GM12878 (cell line): ENCODE measurements at regions not wholly inside any gene's neighbourhood (a gene's known extent, or its start where the extent isn't known, plus 50 kb on each side); places are given as distances from the start of the nearest gene placed in this dataset.

ENCODE experiments used
- CBX5 ChIP-seq: sonication (generic); IDR thresholded peaks from 2 replicates; pipeline ENCODE4 v1.6.1; 2016; ENCODE audit warnings: low read depth, moderate library complexity, mild to moderate bottlenecking, inconsistent platforms
- KLF5 ChIP-seq: fragments of 450-650 bp; IDR thresholded peaks from 2 replicates; pipeline ENCODE4 v1.6.1; 2014; ENCODE audit warnings: mild to moderate bottlenecking; ENCODE audit not compliant: partially characterized antibody
- SREBF2 ChIP-seq: IDR thresholded peaks from 2 replicates; pipeline ENCODE4 v1.6.1; 2012; ENCODE audit warnings: mild to moderate bottlenecking, low read length
- YY1 ChIP-seq: IDR thresholded peaks from 2 replicates; pipeline ENCODE4 v1.6.1; 2011; ENCODE audit warnings: low read depth, mild to moderate bottlenecking, low read length
- ZNF207 ChIP-seq: fragments of 450-650 bp; IDR thresholded peaks from 2 replicates; pipeline ENCODE4 v1.6.1; 2014; ENCODE audit warnings: antibody characterized with exemption, mild to moderate bottlenecking, borderline replicate concordance
- TF ChIP-seq, protein P1 (sequence below): IDR thresholded peaks from 2 replicates; pipeline ENCODE4 v1.6.1; 2012; ENCODE audit warnings: low read length, inconsistent platforms
- TF ChIP-seq, protein P2 (sequence below): IDR thresholded peaks from 2 replicates; pipeline ENCODE4 v1.6.1; 2012; ENCODE audit warnings: improper control_type of control experiment, low read depth, low read length; ENCODE audit not compliant: insufficient replicate concordance
- TF ChIP-seq, protein P3 (sequence below): fragments of 450-650 bp; IDR thresholded peaks from 2 replicates; pipeline ENCODE4 v1.6.1; 2018; ENCODE audit warnings: mild to moderate bottlenecking, low read depth, moderate library complexity; ENCODE audit not compliant: partially characterized antibody

DNA sequence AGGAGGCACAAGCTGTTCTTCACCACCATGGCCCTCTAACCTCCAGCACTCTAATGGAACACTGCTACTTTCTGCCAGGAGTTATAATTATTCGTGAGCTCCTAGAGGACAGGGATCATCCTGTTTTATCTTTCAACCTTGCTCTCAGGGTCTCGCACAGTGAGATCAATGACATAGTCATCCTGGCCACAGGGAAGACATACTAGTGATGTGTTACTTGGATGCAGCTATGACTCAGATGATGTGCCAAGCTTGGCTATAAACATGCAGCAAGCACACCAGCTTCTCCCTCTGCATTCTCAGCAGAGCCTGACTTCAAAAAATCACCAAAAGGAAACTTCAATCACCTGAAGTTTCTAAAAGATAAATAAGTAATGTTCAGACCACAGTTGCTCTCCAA lies 203.8 kb upstream of the HES1 start (continued):
- TF ChIP-seq, protein P1, sequence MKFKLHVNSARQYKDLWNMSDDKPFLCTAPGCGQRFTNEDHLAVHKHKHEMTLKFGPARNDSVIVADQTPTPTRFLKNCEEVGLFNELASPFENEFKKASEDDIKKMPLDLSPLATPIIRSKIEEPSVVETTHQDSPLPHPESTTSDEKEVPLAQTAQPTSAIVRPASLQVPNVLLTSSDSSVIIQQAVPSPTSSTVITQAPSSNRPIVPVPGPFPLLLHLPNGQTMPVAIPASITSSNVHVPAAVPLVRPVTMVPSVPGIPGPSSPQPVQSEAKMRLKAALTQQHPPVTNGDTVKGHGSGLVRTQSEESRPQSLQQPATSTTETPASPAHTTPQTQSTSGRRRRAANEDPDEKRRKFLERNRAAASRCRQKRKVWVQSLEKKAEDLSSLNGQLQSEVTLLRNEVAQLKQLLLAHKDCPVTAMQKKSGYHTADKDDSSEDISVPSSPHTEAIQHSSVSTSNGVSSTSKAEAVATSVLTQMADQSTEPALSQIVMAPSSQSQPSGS, result no peak
- TF ChIP-seq, protein P2, sequence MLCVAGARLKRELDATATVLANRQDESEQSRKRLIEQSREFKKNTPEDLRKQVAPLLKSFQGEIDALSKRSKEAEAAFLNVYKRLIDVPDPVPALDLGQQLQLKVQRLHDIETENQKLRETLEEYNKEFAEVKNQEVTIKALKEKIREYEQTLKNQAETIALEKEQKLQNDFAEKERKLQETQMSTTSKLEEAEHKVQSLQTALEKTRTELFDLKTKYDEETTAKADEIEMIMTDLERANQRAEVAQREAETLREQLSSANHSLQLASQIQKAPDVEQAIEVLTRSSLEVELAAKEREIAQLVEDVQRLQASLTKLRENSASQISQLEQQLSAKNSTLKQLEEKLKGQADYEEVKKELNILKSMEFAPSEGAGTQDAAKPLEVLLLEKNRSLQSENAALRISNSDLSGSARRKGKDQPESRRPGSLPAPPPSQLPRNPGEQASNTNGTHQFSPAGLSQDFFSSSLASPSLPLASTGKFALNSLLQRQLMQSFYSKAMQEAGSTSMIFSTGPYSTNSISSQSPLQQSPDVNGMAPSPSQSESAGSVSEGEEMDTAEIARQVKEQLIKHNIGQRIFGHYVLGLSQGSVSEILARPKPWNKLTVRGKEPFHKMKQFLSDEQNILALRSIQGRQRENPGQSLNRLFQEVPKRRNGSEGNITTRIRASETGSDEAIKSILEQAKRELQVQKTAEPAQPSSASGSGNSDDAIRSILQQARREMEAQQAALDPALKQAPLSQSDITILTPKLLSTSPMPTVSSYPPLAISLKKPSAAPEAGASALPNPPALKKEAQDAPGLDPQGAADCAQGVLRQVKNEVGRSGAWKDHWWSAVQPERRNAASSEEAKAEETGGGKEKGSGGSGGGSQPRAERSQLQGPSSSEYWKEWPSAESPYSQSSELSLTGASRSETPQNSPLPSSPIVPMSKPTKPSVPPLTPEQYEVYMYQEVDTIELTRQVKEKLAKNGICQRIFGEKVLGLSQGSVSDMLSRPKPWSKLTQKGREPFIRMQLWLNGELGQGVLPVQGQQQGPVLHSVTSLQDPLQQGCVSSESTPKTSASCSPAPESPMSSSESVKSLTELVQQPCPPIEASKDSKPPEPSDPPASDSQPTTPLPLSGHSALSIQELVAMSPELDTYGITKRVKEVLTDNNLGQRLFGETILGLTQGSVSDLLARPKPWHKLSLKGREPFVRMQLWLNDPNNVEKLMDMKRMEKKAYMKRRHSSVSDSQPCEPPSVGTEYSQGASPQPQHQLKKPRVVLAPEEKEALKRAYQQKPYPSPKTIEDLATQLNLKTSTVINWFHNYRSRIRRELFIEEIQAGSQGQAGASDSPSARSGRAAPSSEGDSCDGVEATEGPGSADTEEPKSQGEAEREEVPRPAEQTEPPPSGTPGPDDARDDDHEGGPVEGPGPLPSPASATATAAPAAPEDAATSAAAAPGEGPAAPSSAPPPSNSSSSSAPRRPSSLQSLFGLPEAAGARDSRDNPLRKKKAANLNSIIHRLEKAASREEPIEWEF, result no peak
- TF ChIP-seq ZNF207 (no peak), KLF5 (no peak), SREBF2 (no peak), YY1 (no peak), CBX5 (no peak)
- TF ChIP-seq, protein P3, sequence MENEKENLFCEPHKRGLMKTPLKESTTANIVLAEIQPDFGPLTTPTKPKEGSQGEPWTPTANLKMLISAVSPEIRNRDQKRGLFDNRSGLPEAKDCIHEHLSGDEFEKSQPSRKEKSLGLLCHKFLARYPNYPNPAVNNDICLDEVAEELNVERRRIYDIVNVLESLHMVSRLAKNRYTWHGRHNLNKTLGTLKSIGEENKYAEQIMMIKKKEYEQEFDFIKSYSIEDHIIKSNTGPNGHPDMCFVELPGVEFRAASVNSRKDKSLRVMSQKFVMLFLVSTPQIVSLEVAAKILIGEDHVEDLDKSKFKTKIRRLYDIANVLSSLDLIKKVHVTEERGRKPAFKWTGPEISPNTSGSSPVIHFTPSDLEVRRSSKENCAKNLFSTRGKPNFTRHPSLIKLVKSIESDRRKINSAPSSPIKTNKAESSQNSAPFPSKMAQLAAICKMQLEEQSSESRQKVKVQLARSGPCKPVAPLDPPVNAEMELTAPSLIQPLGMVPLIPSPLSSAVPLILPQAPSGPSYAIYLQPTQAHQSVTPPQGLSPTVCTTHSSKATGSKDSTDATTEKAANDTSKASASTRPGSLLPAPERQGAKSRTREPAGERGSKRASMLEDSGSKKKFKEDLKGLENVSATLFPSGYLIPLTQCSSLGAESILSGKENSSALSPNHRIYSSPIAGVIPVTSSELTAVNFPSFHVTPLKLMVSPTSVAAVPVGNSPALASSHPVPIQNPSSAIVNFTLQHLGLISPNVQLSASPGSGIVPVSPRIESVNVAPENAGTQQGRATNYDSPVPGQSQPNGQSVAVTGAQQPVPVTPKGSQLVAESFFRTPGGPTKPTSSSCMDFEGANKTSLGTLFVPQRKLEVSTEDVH, result no peak
- TF ChIP-seq, all 136 proteins: peak for 0
